ENCODE measurements at regions not wholly inside any gene's neighbourhood (a gene's known extent, or its start where the extent isn't known, plus 50 kb on each side); places are given as distances from the start of the nearest gene placed in this dataset.

DNA sequence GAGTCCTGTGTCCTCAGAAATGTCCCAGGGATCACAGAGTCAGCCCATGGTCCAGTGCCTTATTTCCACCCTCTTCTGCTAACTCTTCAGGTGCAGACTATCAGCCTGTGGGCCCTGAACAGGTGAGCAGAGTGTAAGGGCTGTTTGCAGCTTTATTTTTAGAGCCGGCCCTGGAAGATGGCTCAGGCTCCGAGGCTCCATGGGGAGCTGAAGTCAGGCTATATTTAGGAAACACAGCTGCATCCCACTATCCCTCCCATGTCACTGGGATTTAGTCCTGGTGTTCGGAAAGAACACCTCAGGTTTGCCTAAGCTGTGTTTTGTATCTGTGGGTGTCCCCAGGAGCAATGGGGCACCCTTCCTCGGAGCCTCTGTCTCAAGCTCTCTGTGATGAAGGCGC lies 126.9 kb downstream of the RPS24 start:
- no peaks in the 10 kb centered on the region for H3K9me3 ChIP-seq
- no peak overlapping the region for H3K4me3 ChIP-seq (replicated peaks in 1 of 3)
- no peak overlapping the region for H3K27ac ChIP-seq
- DNase-seq = no peak
- no peaks in the 10 kb centered on the region for H3K36me3 ChIP-seq
- H3K4me1 ChIP-seq = no peaks in the 10 kb centered on the region
- intact Hi-C loops (cut with DNase I) = no loop called here
- whole genome bisulfite sequencing, 2 donors = 83 to 86% methylated on average over 4 to 5 of the region's 5 CpGs
- no peaks in the 10 kb centered on the region for H3K27me3 ChIP-seq
- TF ChIP-seq, protein P1, sequence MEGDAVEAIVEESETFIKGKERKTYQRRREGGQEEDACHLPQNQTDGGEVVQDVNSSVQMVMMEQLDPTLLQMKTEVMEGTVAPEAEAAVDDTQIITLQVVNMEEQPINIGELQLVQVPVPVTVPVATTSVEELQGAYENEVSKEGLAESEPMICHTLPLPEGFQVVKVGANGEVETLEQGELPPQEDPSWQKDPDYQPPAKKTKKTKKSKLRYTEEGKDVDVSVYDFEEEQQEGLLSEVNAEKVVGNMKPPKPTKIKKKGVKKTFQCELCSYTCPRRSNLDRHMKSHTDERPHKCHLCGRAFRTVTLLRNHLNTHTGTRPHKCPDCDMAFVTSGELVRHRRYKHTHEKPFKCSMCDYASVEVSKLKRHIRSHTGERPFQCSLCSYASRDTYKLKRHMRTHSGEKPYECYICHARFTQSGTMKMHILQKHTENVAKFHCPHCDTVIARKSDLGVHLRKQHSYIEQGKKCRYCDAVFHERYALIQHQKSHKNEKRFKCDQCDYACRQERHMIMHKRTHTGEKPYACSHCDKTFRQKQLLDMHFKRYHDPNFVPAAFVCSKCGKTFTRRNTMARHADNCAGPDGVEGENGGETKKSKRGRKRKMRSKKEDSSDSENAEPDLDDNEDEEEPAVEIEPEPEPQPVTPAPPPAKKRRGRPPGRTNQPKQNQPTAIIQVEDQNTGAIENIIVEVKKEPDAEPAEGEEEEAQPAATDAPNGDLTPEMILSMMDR (IDR thresholded peaks at IDR 0.05) = no peak
- no peak for TF ChIP-seq POLR2A (IDR thresholded peaks at IDR 0.05)

DNA sequence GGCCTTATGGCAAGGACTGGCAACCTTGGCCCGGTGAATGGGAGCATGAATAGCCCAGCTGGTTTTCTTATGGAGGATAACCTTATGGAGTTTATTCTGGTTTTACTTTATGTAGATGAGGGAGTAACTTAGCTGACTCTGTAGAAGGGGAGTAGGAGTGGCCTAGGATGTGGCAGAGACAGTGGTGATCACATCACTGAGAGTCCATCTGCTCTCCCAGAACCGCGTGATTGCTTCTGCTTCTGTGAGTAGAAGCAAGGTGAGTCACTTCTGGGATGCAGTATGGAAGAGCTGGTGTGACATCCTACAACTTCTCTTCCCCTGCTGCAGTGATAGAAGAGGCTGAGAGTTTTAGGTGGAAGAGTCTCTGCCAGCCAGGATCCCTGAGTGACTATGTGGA lies 129.2 kb downstream of the RPS24 start:
- Histone ChIP-seq H3K9me3 (no peaks in the 10 kb centered on the region), H3K27ac (no peak overlapping the region), H3K4me3 (replicated peaks in 1 of 3) (no peak overlapping the region), H3K4me1 (no peaks in the 10 kb centered on the region), H3K27me3 (no peaks in the 10 kb centered on the region), H3K36me3 (no peaks in the 10 kb centered on the region)
- no peak for TF ChIP-seq POLR2A (IDR thresholded peaks at IDR 0.05)
- TF ChIP-seq, protein P1 (IDR thresholded peaks at IDR 0.05) = no peak
- no peak for DNase-seq
- intact Hi-C loops (cut with DNase I) = no loop called here
- 97 to 100% methylated on average over 3 of the region's 3 CpGs for WGBS, 2 donors

DNA sequence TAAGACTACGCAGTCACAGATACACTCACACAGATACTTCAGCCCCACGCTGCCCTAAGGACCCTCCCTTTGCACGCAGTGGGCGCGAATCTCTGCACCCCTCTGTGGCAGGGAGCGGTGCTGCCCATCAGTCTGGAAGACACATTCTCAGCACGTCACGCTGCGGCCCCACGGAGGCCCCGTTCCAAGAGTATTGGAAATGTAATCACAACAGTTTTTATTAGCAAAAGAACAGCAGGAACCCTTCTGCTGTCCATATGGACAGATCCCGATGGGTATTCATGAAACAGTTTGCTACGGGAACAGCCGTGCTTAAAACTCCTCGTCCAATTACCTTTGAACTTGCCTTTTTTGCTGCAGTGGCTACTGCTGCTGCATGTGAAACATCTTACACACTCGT lies 131.0 kb downstream of the RPS24 start:
- intact Hi-C loops (cut with DNase I) = no loop called here
- WGBS, 2 donors = 84 to 86% methylated on average over 16 of the region's 16 CpGs
- H3K36me3 ChIP-seq = no peaks in the 10 kb centered on the region
- H3K9me3 ChIP-seq = no peaks in the 10 kb centered on the region
- H3K27ac ChIP-seq = no peak overlapping the region
- no peak for DNase-seq
- H3K4me1 ChIP-seq = no peaks in the 10 kb centered on the region
- no peaks in the 10 kb centered on the region for H3K27me3 ChIP-seq
- TF ChIP-seq, protein P1 (IDR thresholded peaks at IDR 0.05) = no peak
- no peak for TF ChIP-seq POLR2A (IDR thresholded peaks at IDR 0.05)
- H3K4me3 ChIP-seq (replicated peaks in 1 of 3) = no peak overlapping the region

DNA sequence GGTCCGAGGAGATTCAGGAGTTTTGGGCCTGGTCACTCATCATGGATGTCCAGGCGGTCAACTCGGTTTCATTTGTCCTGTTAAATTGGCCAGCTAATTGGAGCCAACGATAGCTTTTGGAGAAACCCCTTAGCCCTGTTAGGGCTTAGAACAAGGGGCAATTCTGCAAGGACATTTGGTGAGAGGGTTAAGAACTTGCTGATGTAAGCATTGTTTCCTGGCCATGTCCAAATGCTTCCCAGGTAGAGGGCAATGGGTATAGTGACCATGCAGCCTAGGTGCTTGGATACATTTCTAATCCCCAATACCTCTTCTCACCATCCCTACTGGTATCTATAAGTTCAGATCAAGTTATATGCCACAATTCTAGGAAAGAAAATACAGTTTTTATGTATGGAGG lies 131.5 kb downstream of the RPS24 start:
- H3K27me3 ChIP-seq = no peaks in the 10 kb centered on the region
- H3K4me3 ChIP-seq (replicated peaks in 1 of 3) = no peak overlapping the region
- TF ChIP-seq, protein P1 (IDR thresholded peaks at IDR 0.05) = no peak
- TF ChIP-seq POLR2A (IDR thresholded peaks at IDR 0.05) = no peak
- intact Hi-C loops (cut with DNase I) = no loop called here
- H3K4me1 ChIP-seq = no peaks in the 10 kb centered on the region
- no peak overlapping the region for H3K27ac ChIP-seq
- WGBS, 2 donors = 89 to 94% methylated on average over 4 of the region's 4 CpGs
- no peaks in the 10 kb centered on the region for H3K36me3 ChIP-seq
- DNase-seq = no peak
- H3K9me3 ChIP-seq = no peaks in the 10 kb centered on the region

DNA sequence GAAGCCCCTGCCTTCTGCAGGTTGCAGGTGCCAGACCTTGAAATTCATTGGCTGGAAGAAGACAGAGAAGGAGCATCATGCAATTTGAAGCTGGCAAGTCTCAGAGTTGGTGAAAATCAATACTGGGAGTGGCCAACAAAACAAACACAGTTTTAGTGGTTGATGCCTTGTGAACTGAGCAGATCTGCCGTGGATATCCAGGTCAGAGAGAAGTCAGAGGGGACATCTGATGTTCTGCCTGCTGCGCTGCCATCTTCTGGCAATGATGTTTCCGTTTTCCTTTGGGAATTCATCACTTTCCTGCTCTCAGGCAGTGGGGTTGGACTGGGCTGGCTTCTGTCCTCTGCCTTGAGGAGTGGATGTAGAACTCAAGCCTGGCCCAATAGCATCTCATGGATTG lies 132.0 kb downstream of the RPS24 start:
- H3K4me3 ChIP-seq (replicated peaks in 1 of 3) = no peak overlapping the region
- no peaks in the 10 kb centered on the region for H3K4me1 ChIP-seq
- WGBS, 2 donors = 67 to 71% methylated on average over 3 of the region's 3 CpGs
- no peaks in the 10 kb centered on the region for H3K27me3 ChIP-seq
- no peak overlapping the region for H3K27ac ChIP-seq
- no peaks in the 10 kb centered on the region for H3K36me3 ChIP-seq
- intact Hi-C loops (cut with DNase I) = no loop called here
- no peaks in the 10 kb centered on the region for H3K9me3 ChIP-seq
- no peak for TF ChIP-seq POLR2A (IDR thresholded peaks at IDR 0.05)
- TF ChIP-seq, protein P1 (IDR thresholded peaks at IDR 0.05) = no peak
- DNase-seq = no peak

Data from thyroid gland (tissue), 4 donors.